GM10847 (cell line): ENCODE measurements at regions not wholly inside any gene's neighbourhood (a gene's known extent, or its start where the extent isn't known, plus 50 kb on each side); places are given as distances from the start of the nearest gene placed in this dataset.

Experiments used
- POLR2A ChIP-seq: IDR thresholded peaks from 2 replicates; pipeline ENCODE4 v1.6.1; 2011; ENCODE audit not compliant: insufficient read length; ENCODE audit errors: extremely low read depth

DNA sequence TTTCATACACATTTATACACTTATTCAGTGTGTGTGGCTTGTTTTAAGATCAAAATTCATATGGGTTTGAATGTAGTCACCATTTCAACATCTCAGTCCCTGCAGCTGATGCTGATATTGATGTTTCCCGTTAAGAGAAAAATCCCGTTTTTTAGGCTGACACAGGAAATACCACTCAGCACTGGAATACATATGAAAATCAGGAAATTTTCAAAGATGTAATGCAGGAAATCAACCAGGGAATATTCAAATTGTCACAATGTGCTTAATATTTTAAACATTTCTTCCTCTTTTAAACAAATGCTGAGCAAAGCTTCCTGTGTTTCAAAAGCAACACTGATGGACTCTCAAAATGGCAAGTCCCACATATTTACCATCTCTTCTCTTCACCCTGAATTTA, 94.5 kb upstream of the MARCKS start:
- no peak for TF ChIP-seq POLR2A

DNA sequence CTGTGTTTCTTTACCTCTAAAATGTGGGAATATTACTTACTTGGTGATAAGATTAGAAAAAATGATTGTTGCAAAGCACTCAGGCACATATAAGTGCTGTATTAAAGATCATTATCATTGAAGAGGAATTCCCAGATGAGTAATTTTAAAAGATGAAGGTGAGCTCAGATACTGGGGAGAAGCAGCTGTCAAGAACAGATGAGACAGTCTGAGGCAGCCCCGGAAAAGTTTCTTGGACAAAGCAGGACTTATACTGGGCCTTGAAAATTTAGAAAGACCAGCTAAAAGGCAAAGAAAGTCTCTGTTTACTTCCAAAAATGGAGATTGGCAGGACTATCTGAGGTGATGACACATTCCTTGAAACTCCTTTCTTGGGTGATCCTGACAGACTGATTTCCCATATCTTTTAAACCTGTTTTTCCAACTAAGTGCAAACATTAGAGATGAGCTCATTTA, 93.8 kb upstream of the MARCKS start:
- no peak for TF ChIP-seq POLR2A

DNA sequence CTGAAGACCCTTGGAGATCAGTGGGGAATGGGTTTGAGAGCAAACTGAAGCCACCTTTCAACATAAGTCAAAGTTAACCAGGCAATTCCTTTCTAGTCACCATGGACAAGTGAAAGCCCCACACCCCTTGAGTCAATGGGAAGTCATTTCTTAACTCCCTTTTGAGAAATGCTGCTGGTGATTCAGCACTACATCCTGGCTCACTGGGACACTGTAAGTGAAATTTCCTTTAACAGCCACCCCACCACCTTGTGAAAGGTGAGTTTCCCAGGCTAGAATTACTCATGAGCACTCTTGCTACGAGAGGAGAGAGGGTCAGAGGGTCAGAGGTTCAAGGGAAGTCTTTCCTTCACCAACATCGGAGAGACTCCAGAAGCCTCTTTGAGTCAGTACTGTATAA, 93.3 kb upstream of the MARCKS start:
- TF ChIP-seq POLR2A = no peak

DNA sequence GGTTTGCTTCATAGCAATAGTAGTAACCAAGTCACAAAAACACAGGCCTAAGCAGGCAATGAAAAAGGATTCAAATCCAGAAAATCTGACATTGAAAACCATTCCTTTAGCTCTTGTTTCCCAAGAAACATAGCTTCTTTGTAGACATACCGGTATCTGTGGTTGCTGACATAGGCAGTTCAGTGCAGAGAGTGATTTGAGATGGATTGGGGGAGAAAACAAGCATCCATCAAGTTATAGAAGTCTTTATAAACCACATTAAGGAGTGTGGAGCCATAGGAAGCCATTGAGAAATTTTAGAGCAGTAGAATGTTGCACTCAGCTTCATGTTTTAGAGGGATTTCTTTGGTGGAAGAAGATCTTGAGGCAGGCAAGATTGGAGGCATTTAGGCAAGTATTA, 91.2 kb upstream of the MARCKS start:
- TF ChIP-seq POLR2A = no peak

DNA sequence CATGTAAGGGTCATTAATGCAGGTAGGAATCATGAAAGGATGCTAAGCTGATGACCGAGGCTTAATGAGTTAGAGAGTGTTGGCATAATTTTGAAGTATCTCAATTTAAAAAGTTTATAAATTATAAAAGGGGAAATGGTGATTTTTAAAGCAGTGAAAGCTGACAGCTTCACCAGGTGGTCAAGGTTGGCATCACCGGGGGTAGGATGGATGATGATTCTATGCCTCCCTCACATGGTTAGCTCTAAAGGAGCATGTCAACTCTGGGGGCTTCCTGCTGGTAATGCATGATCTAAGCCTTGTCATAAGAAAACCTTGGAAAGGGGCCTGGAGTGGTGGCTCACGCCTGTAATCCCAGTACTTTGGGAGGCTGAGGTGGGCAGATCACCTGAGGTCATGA, 89.2 kb upstream of the MARCKS start:
- no peak for TF ChIP-seq POLR2A

DNA sequence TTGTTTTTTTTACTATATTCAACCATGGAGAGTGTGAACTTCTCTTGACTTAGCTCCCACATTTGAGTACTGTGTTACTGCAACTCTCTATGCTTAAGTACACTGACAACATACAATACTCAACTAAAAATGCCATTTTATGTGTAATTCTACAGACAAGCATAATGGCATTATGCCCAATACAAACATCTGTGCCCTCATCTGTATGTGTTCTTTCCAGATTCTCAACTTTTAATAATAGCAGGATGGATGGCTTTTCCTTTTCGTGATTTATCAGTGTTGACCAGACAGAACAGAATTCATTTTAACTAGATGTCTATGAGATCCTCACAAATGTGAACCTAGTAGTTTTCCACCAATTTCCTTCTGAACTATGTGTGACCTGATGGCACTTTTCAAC, 84.2 kb upstream of the MARCKS start:
- TF ChIP-seq POLR2A = no peak

DNA sequence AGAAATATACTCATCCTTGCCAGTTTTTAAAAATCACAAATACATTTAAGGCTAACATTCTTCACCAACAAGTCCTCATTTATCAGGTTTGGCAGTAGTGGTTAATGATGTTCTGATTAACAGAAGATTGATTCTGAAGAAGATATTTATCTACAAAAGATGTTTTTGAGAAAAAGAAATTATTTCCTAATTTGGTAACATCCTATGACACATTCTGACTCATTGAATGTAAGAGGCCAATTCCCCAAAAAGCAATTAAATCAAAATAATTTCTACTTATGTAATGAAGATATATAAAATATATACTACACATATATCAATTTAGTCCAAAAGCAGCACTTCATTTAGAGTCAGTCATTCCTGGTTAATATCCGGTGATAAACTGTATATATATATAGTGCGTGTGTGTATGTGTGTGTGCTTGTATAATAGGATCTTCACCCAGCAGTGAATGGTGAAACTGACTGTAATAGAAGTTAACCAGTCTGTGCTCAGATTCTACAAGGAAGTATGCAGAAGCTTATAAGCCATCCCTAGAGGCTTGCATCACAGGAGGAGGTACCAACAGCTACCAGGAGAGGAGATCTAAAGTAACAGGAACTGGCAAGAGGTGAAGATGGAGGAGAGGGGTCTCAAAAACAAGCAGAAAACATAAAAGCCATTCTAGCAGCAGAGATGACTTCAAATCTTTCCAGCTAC, 82.9 kb upstream of the MARCKS start:
- TF ChIP-seq POLR2A = no peak

DNA sequence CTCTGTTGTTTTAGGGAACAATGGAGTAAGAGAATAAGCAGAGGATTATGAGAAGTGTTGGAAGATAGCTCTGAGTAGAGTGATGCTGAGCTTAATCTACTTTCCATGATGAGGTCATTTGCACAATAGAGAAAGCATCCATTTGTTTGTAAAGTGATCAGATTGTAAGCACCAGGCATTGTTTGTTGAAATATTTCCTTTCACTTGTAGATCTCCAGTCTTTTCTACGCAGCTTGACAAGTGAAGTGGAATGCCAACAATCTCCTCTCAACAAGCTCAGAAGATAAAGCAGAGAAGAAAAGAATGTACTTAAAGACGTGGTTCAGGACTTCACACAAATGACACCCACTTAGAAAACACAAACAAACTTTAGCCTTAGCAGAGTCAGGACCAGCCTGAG, 80.1 kb upstream of the MARCKS start:
- no peak for TF ChIP-seq POLR2A

DNA sequence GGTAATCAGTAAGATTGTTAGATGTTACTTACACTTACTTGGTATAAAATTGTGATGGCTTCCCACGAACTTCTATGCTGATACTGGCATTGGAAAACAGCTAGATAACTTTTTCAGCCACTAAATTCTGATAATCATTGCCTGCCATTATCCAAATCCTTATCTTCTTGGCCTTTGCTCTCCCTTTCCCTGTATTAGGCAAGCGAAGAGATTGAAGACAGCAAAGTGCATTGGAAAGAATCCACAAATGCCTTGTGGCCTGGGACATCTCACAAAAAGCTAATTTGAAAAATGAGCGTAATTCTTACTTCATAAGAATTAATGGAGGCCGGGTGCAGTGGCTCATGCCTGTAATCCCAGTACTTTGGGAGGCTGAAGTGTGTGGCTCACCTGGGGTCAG, 79.5 kb upstream of the MARCKS start:
- TF ChIP-seq POLR2A = no peak

DNA sequence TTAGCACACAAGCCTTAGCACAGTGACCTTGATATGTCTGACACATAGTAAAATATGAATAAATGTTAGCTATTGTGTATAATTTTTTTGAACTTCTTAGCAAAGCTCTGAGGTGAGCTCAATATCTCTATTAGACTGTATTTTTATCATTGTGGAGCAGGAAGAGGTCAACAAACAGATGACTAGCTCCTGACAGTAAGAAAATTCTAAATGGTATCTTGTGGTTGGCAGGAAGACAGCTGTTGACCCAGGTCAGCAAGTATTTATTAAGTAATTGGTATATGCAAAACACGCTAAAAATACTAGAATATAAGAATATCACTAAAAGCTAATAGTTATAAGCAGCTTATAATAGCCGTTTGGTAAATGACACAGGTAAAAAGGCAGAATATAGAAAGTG, 77.5 kb upstream of the MARCKS start:
- TF ChIP-seq POLR2A = no peak

DNA sequence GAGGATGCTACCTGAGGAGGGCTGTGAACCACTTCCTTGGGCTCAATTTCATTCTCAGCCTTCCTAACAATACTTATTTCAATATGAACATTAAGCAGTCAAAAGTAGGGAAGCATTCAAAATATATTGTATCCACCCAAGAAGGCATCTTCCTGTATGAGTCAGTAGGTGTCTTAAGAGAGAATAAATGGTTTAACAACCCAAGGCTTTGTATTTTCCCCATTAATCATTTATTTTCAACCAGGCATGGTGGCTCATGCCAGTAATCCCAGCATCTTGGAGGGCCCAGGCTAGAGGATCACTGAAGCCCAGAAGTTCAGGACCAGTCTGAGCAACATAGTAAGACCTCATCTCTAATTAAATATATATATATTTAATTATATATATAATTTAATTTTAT, 74.5 kb upstream of the MARCKS start:
- no peak for TF ChIP-seq POLR2A

DNA sequence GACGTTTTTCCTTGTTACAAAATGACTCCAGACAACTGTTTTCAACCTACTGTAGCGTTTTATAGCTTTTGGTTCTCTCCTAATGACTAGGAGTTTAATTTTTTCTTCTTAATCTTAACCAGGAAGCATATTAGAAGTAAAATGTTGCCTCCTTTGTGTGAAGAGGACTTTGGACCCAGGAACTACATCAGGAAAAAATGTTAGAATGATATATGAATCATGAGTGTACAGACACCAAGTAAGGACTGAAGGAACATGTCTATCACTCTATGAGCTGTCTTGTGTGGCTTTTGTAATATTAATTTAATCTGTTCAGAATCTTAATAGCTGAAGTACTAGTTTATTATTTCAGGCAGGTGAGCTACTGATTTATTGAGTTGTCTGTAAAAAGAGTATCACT, 71.0 kb upstream of the MARCKS start:
- TF ChIP-seq POLR2A = no peak

DNA sequence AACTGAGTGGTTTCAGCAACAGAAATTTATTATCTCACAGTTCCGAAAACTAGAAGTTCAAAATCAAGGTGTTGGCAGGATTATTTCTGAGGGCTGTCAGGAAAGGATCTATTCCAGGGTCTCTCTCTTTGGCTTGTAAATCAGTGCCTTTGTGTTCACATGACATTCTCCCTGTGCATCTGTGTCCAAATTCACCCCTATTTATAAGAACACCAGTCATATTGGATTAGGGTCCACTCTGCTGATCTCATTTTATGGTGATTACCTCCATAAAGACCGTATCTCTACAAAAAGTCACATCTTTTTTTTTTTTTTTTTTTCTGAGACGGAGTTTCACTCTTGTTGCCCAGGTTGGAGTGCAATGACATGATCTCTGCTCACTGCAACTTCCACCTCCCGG, 68.6 kb upstream of the MARCKS start:
- TF ChIP-seq POLR2A = no peak

DNA sequence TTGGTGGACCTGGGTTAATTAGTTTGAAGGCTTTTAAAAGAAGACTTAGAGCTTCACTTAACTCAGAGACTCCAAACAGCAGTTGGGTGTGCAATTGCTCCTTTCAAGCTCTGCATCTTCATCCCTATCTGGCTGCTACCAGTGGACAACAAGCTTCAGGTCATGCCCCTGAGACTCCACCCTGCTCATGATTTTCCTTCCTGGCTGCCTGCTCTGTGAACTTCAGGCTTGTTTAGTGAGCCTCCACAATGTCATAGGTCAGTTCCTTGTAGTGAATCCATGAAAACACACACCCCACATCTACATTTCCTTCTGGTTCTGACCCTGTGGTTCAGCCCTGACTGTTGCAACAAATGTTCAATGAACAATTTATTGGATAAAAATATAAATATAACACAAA, 61.1 kb upstream of the MARCKS start:
- no peak for TF ChIP-seq POLR2A

DNA sequence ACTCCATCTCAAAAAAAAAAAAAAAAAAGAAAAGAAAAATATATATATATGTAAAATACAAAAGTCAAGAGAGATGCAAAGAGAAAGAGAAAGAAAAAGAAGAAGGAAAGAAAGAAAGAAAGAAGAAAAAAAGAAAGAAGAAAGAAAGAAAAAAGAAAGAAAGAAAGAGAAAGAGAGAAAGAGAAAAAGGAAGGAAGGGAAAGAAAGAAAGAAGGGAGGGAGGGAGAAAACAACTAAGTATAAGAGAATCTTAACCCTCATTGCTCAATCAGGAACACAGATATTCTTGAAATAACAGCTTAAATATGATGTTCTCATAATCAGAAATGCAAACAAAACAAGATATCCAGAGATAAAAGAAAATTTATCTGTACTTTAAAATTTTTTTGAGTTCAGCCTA, 54.4 kb upstream of the MARCKS start:
- TF ChIP-seq POLR2A = no peak

DNA sequence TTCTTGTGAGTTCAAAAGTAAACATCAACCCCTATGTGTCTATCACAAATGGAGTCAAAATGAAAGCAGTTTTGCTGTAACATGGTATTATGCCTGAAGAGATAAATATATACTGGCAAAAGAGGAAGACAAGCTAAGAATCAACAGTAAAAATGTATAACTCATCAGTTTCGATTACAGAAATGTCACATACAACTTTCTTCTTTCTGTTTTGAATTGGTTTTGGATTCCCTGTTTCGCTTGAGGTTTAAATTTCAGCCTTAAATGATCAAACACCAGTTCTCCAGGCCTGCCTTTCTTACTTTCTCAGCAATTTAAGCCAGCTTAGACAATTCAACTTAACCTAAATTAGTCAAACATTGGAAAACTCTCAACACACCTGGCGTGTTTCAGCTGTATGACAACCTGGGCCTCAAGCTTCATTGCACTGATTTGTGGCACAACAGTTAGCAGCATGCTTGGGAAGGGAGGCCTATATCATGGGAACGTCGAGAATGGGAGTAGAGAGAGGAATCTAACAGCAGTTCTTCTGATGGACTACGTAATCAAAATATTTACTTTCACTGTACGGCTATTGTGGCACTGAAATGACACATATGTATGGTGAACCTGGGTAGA, 51.9 kb upstream of the MARCKS start:
- TF ChIP-seq POLR2A = no peak
